Neural cell (in vitro differentiated cells): ENCODE measurements at regions not wholly inside any gene's neighbourhood (a gene's known extent, or its start where the extent isn't known, plus 50 kb on each side); places are given as distances from the start of the nearest gene placed in this dataset.

Experiments
- CTCF ChIP-seq: fragments of 450-650 bp; IDR thresholded peaks from 2 replicates; pipeline ENCODE4 v1.5.1; 2014; ENCODE audit warnings: antibody characterized with exemption, mild to moderate bottlenecking, moderate library complexity; ENCODE audit not compliant: poor library complexity, severe bottlenecking
- EP300 ChIP-seq: fragments of 450-650 bp; conservative IDR thresholded peaks from 2 replicates; pipeline ENCODE4 v1.6.1; 2014; ENCODE audit warnings: antibody characterized with exemption, mild to moderate bottlenecking, moderate library complexity; ENCODE audit not compliant: poor library complexity, severe bottlenecking
- EZH2 ChIP-seq: fragments of 200-600, 300-800 bp; shearing (Covaris generic), sonication (generic); IDR thresholded peaks from 2 replicates; pipeline ENCODE4 v1.6.1; 2014; ENCODE audit warnings: antibody characterized with exemption, low read length, borderline replicate concordance, mild to moderate bottlenecking; ENCODE audit not compliant: insufficient read depth, poor library complexity, severe bottlenecking
- MXI1 ChIP-seq: fragments of 450-650 bp; conservative IDR thresholded peaks from 2 replicates; pipeline ENCODE4 v1.6.1; 2014; ENCODE audit warnings: antibody characterized with exemption, mild to moderate bottlenecking; ENCODE audit not compliant: poor library complexity, severe bottlenecking
- POLR2AphosphoS5 ChIP-seq: IDR thresholded peaks from 2 replicates; pipeline ENCODE4 v1.6.1; 2012
- RAD21 ChIP-seq: fragments of 450-650 bp; conservative IDR thresholded peaks from 2 replicates; pipeline ENCODE4 v1.6.1; 2014; ENCODE audit warnings: antibody characterized with exemption, mild to moderate bottlenecking, moderate library complexity
- REST ChIP-seq: IDR thresholded peaks from 2 replicates; pipeline ENCODE4 v1.6.1; 2012; ENCODE audit warnings: borderline replicate concordance
- SMC3 ChIP-seq: fragments of 450-650 bp; conservative IDR thresholded peaks from 2 replicates; pipeline ENCODE4 v1.6.1; 2014; ENCODE audit warnings: antibody characterized with exemption, mild to moderate bottlenecking, moderate library complexity; ENCODE audit not compliant: poor library complexity

GRCh38 chr19:30148803-30149202 lies 206.8 kb downstream of the URI1 start:
- TF ChIP-seq RAD21 (no peak), CTCF (no peak), EZH2 (no peak), SMC3 (no peak), REST (no peak), POLR2AphosphoS5 (no peak), EP300 (no peak), MXI1 (no peak)
